GM23248 (cell line): ENCODE measurements at regions not wholly inside any gene's neighbourhood (a gene's known extent, or its start where the extent isn't known, plus 50 kb on each side); places are given as distances from the start of the nearest gene placed in this dataset.

Source experiments
- EZH2 ChIP-seq: fragments of 200-600 bp; sonication (generic); IDR thresholded peaks from 2 replicates; pipeline ENCODE4 v1.6.1; 2018; ENCODE audit warnings: antibody characterized with exemption, mild to moderate bottlenecking; ENCODE audit not compliant: insufficient read depth, poor library complexity, severe bottlenecking
- EZH2phosphoT487 ChIP-seq: fragments of 200-600 bp; sonication (generic); IDR thresholded peaks from 2 replicates; pipeline ENCODE4 v1.6.1; 2018; ENCODE audit warnings: antibody characterized with exemption, moderate library complexity, mild to moderate bottlenecking, low read depth; ENCODE audit not compliant: insufficient read depth

DNA sequence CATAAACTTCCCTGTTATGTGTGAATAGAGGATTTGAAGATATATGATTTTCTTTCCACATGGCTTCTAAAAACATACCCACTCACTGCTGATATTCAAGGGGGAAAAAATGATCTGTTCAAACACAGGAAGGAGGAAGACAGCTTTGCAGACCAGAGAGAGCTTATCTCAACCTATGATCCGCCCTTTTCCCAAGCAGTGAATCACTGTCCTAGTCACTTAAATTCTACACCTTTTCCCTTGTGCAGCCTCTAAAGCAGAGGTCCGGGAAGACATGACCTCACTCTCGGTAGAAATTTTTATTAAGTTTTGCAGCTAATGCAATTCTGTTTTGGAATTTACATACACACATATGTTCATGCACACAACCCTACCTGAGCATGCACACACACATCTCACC, 197.2 kb downstream of the DIRAS2 start:
- TF ChIP-seq EZH2phosphoT487: no peak
- no peak for TF ChIP-seq EZH2
